Transverse colon (tissue), 4 donors: ENCODE measurements at regions not wholly inside any gene's neighbourhood (a gene's known extent, or its start where the extent isn't known, plus 50 kb on each side); places are given as distances from the start of the nearest gene placed in this dataset.

Source experiments
- DNase-seq: peaks from one replicate; pipeline ENCODE4 v3.0.0-alpha.2; 2019
- H3K27ac ChIP-seq, 4 donors: fragments of 200-600 bp; sonication (generic); 2 replicates each; pipeline ENCODE4 v1.5.1; 2016 to 2018; ENCODE audit warnings: inconsistent platforms in 4 of 4
- H3K27me3 ChIP-seq: fragments of 200-600 bp; sonication (generic); 2 replicates; pipeline ENCODE4 v1.5.1; 2017; ENCODE audit warnings: inconsistent platforms
- H3K36me3 ChIP-seq, 4 donors: fragments of 200-600 bp; sonication (generic); 2 replicates each; pipeline ENCODE4 v1.5.1; 2017 to 2019; ENCODE audit warnings: inconsistent platforms in 4 of 4
- H3K4me1 ChIP-seq, 4 donors: fragments of 200-600 bp; sonication (generic); 2 replicates each; pipeline ENCODE4 v1.5.1; 2017 to 2020; ENCODE audit warnings: inconsistent platforms in 4 of 4
- H3K4me3 ChIP-seq, 4 donors: fragments of 200-600 bp; sonication (generic); 1 replicate in 1 of 4; 2 replicates in 3 of 4; pipeline versions ENCODE4 v1.5.1 to v1.6.1; 2017 to 2019; ENCODE audit warnings: inconsistent platforms in 4 of 4
- H3K9me3 ChIP-seq, 2 donors: fragments of 200-600 bp; sonication (generic); 2 replicates each; pipeline ENCODE4 v1.5.1; 2017 to 2019; ENCODE audit warnings: inconsistent platforms in 2 of 2
- CTCF ChIP-seq, 5 experiments: fragments of 200-600 bp in 3 of 5; fragments of 450-650 bp in 2 of 5; sonication (generic) in 3 of 5; IDR thresholded peaks; 1 replicate in 2 of 5; 2 replicates in 3 of 5; pipeline ENCODE4 v1.5.1; 2016 to 2017; ENCODE audit warnings: antibody characterized with exemption in 5 of 5, inconsistent platforms in 3 of 5, mild to moderate bottlenecking in 2 of 5, moderate library complexity in 1 of 5
- EP300 ChIP-seq: sonication (generic); formaldehyde crosslinking; IDR thresholded peaks from one replicate; pipeline ENCODE4 v1.6.1; 2017; ENCODE audit warnings: antibody characterized with exemption, low read depth
- POLR2A ChIP-seq: fragments of 450-650 bp; IDR thresholded peaks from one replicate; pipeline ENCODE4 v1.6.1; 2016; ENCODE audit warnings: antibody characterized with exemption, mild to moderate bottlenecking, moderate library complexity
- POLR2AphosphoS5 ChIP-seq, 3 donors: sonication (generic); formaldehyde crosslinking; IDR thresholded peaks; one replicate each; pipeline ENCODE4 v1.6.1; 2016; ENCODE audit warnings: antibody characterized with exemption in 3 of 3
- WGBS, 2 donors: methylation state at CpG; one replicate each; pipeline ENCODE4 v1.1.5; 2018; ENCODE audit warnings: low coverage in 1 of 2; 5-methylcytosine and 5-hydroxymethylcytosine counted together
- in situ Hi-C, 4 donors: fragments of 200-750 bp; cut with MboI; loops; one replicate each; pipeline versions ENCODE4 v1.15.0 to v1.15.1; 2017; ENCODE audit warnings: low sequenced_read_pairs in 3 of 4, low pct_ligation_motif_present in 1 of 4, low pct_unique_long_range_greater_than_20kb in 1 of 4
- intact Hi-C: fragments of 100-400 bp; cut with DNase I; formaldehyde crosslinking; loops from one replicate; pipeline ENCODE4 v1.15.1; 2023; ENCODE audit warnings: low total_unique reads

GRCh38 chr6:144757299-144757698 lies 472.2 kb downstream of the UTRN start:
- Histone ChIP-seq H3K4me3 (no peak overlapping the region), H3K9me3 (no peaks in the 10 kb centered on the region), H3K27me3 (no peaks in the 10 kb centered on the region), H3K36me3 (peaks cover 0 to 1% (median 0%) of the 10 kb centered on the region in 4 donors), H3K27ac (no peak overlapping the region), H3K4me1 (no peaks in the 10 kb centered on the region)
- 68 to 72% methylated on average over 3 of the region's 3 CpGs for WGBS, 2 donors
- no peak for DNase-seq
- in situ Hi-C loops, result no loop called here
- TF ChIP-seq EP300, result no peak
- no peak for TF ChIP-seq POLR2AphosphoS5 (IDR thresholded peaks at IDR 0.05)
- TF ChIP-seq CTCF (IDR thresholded peaks at IDR 0.05), result no peak
- no peak for TF ChIP-seq POLR2A
- intact Hi-C loops, result no loop called here

GRCh38 chr6:144757730-144758129 lies 472.6 kb downstream of the UTRN start:
- in situ Hi-C loops, result no loop called here
- Histone ChIP-seq H3K9me3 (no peaks in the 10 kb centered on the region), H3K4me3 (no peak overlapping the region), H3K27ac (no peak overlapping the region), H3K36me3 (no peaks in the 10 kb centered on the region), H3K27me3 (no peaks in the 10 kb centered on the region), H3K4me1 (no peaks in the 10 kb centered on the region)
- no peak for TF ChIP-seq POLR2AphosphoS5 (IDR thresholded peaks at IDR 0.05)
- no peak for TF ChIP-seq POLR2A
- no peak for TF ChIP-seq CTCF (IDR thresholded peaks at IDR 0.05)
- TF ChIP-seq EP300, result no peak
- 29 to 58% methylated on average over 3 of the region's 3 CpGs for WGBS, 2 donors
- no peak for DNase-seq
- intact Hi-C loops, result no loop called here

GRCh38 chr6:144758602-144759001 lies 473.5 kb downstream of the UTRN start:
- Histone ChIP-seq H3K27me3 (no peaks in the 10 kb centered on the region), H3K9me3 (no peaks in the 10 kb centered on the region), H3K4me3 (no peak overlapping the region), H3K27ac (no peak overlapping the region), H3K4me1 (no peaks in the 10 kb centered on the region), H3K36me3 (no peaks in the 10 kb centered on the region)
- intact Hi-C loops (no loop called here), in situ Hi-C loops (no loop called here)
- whole genome bisulfite sequencing, 2 donors, result 50 to 53% methylated on average over 3 of the region's 3 CpGs
- no peak for DNase-seq
- TF ChIP-seq EP300, result no peak
- TF ChIP-seq POLR2AphosphoS5 (IDR thresholded peaks at IDR 0.05), result no peak
- TF ChIP-seq POLR2A, result no peak
- TF ChIP-seq CTCF (IDR thresholded peaks at IDR 0.05), result no peak

GRCh38 chr6:144762469-144762868 lies 477.3 kb downstream of the UTRN start:
- TF ChIP-seq POLR2A, result no peak
- TF ChIP-seq EP300, result no peak
- no peak for TF ChIP-seq CTCF (IDR thresholded peaks at IDR 0.05)
- no peak for TF ChIP-seq POLR2AphosphoS5 (IDR thresholded peaks at IDR 0.05)
- Histone ChIP-seq H3K9me3 (no peaks in the 10 kb centered on the region), H3K27ac (no peak overlapping the region), H3K27me3 (no peaks in the 10 kb centered on the region), H3K36me3 (no peaks in the 10 kb centered on the region), H3K4me3 (no peak overlapping the region), H3K4me1 (no peaks in the 10 kb centered on the region)
- 83 to 90% methylated on average over 3 of the region's 3 CpGs for WGBS, 2 donors
- no peak for DNase-seq
- in situ Hi-C loops, result no loop called here
- intact Hi-C loops, result no loop called here
